ENCODE measurements at regions not wholly inside any gene's neighbourhood (a gene's known extent, or its start where the extent isn't known, plus 50 kb on each side); places are given as distances from the start of the nearest gene placed in this dataset.

- no peak for TF ChIP-seq CTCF (IDR thresholded peaks at IDR 0.05; ENCODE audit: control insufficient read depth, extremely low read depth, insufficient read depth)
- H3K4me3 ChIP-seq (ENCODE audit: low read depth, low read length), result no peak overlapping the region
- DNase-seq (ENCODE audit: low read depth), result no peak
These were observed 562.7 kb upstream of the NRSN1 start for GRCh38 chr6:23563323-23563722.

- no peak for TF ChIP-seq CTCF (IDR thresholded peaks at IDR 0.05; ENCODE audit: control insufficient read depth, extremely low read depth, insufficient read depth)
- DNase-seq (ENCODE audit: low read depth), result no peak
These were observed 559.6 kb upstream of the NRSN1 start for GRCh38 chr6:23566418-23566817.

GRCh38 chr6:23568292-23568691, 557.7 kb upstream of the NRSN1 start:
- TF ChIP-seq CTCF (IDR thresholded peaks at IDR 0.05; ENCODE audit: control insufficient read depth, extremely low read depth, insufficient read depth), result no peak
- no peak for DNase-seq (ENCODE audit: low read depth)
- H3K4me3 ChIP-seq (ENCODE audit: low read depth, low read length), result no peak overlapping the region

More at GRCh38 chr6:23566418-23566817, 559.6 kb upstream of the NRSN1 start:
- H3K4me3 ChIP-seq (ENCODE audit: low read depth, low read length), result no peak overlapping the region

GRCh38 chr6:23584134-23584763, 541.8 kb upstream of the NRSN1 start:
- H3K4me3 ChIP-seq (ENCODE audit: low read depth, low read length), result no peak overlapping the region
- no peak for DNase-seq (ENCODE audit: low read depth)
- no peak for TF ChIP-seq CTCF (IDR thresholded peaks at IDR 0.05; ENCODE audit: control insufficient read depth, extremely low read depth, insufficient read depth)

GRCh38 chr6:23587582-23587981, 538.4 kb upstream of the NRSN1 start:
- DNase-seq (ENCODE audit: low read depth), result no peak
- no peak overlapping the region for H3K4me3 ChIP-seq (ENCODE audit: low read depth, low read length)
- no peak for TF ChIP-seq CTCF (IDR thresholded peaks at IDR 0.05; ENCODE audit: control insufficient read depth, extremely low read depth, insufficient read depth)

- no peak for DNase-seq (ENCODE audit: low read depth)
- no peak for TF ChIP-seq CTCF (IDR thresholded peaks at IDR 0.05; ENCODE audit: control insufficient read depth, extremely low read depth, insufficient read depth)
- no peak overlapping the region for H3K4me3 ChIP-seq (ENCODE audit: low read depth, low read length)
These were observed 536.2 kb upstream of the NRSN1 start for GRCh38 chr6:23589811-23590210.

GRCh38 chr6:23590498-23591126, 535.4 kb upstream of the NRSN1 start:
- H3K4me3 ChIP-seq (ENCODE audit: low read depth, low read length), result no peak overlapping the region
- TF ChIP-seq CTCF (IDR thresholded peaks at IDR 0.05; ENCODE audit: control insufficient read depth, extremely low read depth, insufficient read depth), result no peak
- DNase-seq (ENCODE audit: low read depth), result no peak

Measured in LNCaP clone FGC (cell line).